Endodermal cell (in vitro differentiated cells): ENCODE measurements at regions not wholly inside any gene's neighbourhood (a gene's known extent, or its start where the extent isn't known, plus 50 kb on each side); places are given as distances from the start of the nearest gene placed in this dataset.

Source experiments
- DNase-seq: peaks from one replicate; pipeline ENCODE4 v3.0.0-alpha.2; 2017
- H3K27ac ChIP-seq: 2 replicates; pipeline ENCODE4 v1.5.1; 2013; ENCODE audit warnings: mild to moderate bottlenecking, low read depth, low read length, moderate library complexity
- H3K27me3 ChIP-seq: 2 replicates; pipeline ENCODE4 v1.6.1; 2013; ENCODE audit warnings: mild to moderate bottlenecking, low read length, moderate library complexity; ENCODE audit not compliant: insufficient read depth, control insufficient read depth, poor library complexity, severe bottlenecking
- H3K36me3 ChIP-seq: 2 replicates; pipeline ENCODE4 v1.7.0; 2013; ENCODE audit warnings: mild to moderate bottlenecking, low read length, moderate library complexity; ENCODE audit not compliant: control insufficient read depth, insufficient read depth
- H3K4me1 ChIP-seq: one replicate; pipeline ENCODE4 v1.7.0; 2013; ENCODE audit warnings: low read length; ENCODE audit not compliant: control insufficient read depth, insufficient read depth
- H3K4me3 ChIP-seq: 2 replicates; pipeline ENCODE4 v1.5.1; 2013; ENCODE audit warnings: mild to moderate bottlenecking, low read length, moderate library complexity
- H3K9ac ChIP-seq: 2 replicates; pipeline ENCODE4 v1.6.1; 2013; ENCODE audit warnings: mild to moderate bottlenecking, low read length, moderate library complexity; ENCODE audit not compliant: poor library complexity, severe bottlenecking; ENCODE audit errors: extremely low read depth
- H3K9me3 ChIP-seq: 2 replicates; pipeline ENCODE4 v1.6.1; 2013; ENCODE audit warnings: mild to moderate bottlenecking, low read length, moderate library complexity; ENCODE audit not compliant: control insufficient read depth
- H3K27ac Mint-ChIP-seq: 2 replicates; pipeline ENCODE4 v1.8.0; 2020; ENCODE audit warnings: mixed read lengths
- H3K27me3 Mint-ChIP-seq: 2 replicates; pipeline ENCODE4 v1.8.0; 2021; ENCODE audit warnings: mild to moderate bottlenecking, mixed read lengths; ENCODE audit not compliant: insufficient read depth
- H3K36me3 Mint-ChIP-seq: 2 replicates; pipeline ENCODE4 v1.8.0; 2020; ENCODE audit warnings: low read depth, mixed read lengths
- H3K4me1 Mint-ChIP-seq: 2 replicates; pipeline ENCODE4 v1.8.0; 2020; ENCODE audit warnings: mixed read lengths
- H3K4me3 Mint-ChIP-seq: 2 replicates; pipeline ENCODE4 v1.8.0; 2020; ENCODE audit warnings: mild to moderate bottlenecking, moderate library complexity, mixed read lengths
- H3K9me3 Mint-ChIP-seq: 2 replicates; pipeline ENCODE4 v1.8.0; 2020; ENCODE audit warnings: mild to moderate bottlenecking, mixed read lengths
- WGBS, 2 experiments: methylation state at CpG; one replicate each; pipeline versions ENCODE4 v1.1.5 to v1.1.7; 2013; ENCODE audit warnings: missing lambda C conversion rate in 2 of 2, mixed read lengths in 1 of 2; ENCODE audit not compliant: insufficient coverage in 1 of 2, insufficient read length in 1 of 2; 5-methylcytosine and 5-hydroxymethylcytosine counted together
- TF ChIP-seq, protein P1 (sequence below): fragments of 200-600 bp; sonication (generic); conservative IDR thresholded peaks from 2 replicates; pipeline ENCODE4 v1.5.0; 2021; ENCODE audit warnings: antibody characterized with exemption, mild to moderate bottlenecking

DNA sequence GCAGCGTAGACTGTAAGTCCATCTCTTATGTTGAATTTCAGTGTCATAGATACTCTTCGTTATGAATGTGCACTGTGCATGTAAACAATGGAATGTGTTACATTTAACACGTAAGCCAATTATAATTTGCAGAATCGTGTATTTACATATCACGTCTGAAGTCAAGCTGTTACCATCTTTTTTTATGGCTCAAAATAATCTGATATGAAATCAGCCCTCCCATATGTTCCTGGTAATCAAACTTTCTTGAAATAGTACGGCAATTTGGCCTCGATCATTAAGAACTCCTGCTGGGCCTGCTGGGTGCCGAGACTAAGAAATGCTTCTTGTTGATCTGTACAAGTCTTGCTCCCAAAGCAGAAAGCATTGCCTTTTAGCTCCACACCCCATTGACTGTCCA is 89.6 kb upstream of the DOK5 start:
- Histone ChIP-seq H3K4me3 (peak overlapping the region; percentile 6), H3K9me3 (no peaks in the 10 kb centered on the region), H3K36me3 (no peaks in the 10 kb centered on the region), H3K27me3 (no peaks in the 10 kb centered on the region), H3K27ac (no peak overlapping the region), H3K4me1 (peaks cover 20% of the 10 kb centered on the region), H3K9ac (no peak overlapping the region)
- Mint-ChIP-seq H3K4me3 (no peak overlapping the region), H3K27me3 (no peaks in the 10 kb centered on the region), H3K9me3 (no peaks in the 10 kb centered on the region), H3K4me1 (peaks cover 35% of the 10 kb centered on the region), H3K36me3 (no peaks in the 10 kb centered on the region), H3K27ac (no peak overlapping the region)
- no peak for DNase-seq
- TF ChIP-seq, protein P1, sequence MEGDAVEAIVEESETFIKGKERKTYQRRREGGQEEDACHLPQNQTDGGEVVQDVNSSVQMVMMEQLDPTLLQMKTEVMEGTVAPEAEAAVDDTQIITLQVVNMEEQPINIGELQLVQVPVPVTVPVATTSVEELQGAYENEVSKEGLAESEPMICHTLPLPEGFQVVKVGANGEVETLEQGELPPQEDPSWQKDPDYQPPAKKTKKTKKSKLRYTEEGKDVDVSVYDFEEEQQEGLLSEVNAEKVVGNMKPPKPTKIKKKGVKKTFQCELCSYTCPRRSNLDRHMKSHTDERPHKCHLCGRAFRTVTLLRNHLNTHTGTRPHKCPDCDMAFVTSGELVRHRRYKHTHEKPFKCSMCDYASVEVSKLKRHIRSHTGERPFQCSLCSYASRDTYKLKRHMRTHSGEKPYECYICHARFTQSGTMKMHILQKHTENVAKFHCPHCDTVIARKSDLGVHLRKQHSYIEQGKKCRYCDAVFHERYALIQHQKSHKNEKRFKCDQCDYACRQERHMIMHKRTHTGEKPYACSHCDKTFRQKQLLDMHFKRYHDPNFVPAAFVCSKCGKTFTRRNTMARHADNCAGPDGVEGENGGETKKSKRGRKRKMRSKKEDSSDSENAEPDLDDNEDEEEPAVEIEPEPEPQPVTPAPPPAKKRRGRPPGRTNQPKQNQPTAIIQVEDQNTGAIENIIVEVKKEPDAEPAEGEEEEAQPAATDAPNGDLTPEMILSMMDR, result no peak
- 92 to 94% methylated on average over 7 to 8 of the region's 8 CpGs for WGBS, 2 experiments

DNA sequence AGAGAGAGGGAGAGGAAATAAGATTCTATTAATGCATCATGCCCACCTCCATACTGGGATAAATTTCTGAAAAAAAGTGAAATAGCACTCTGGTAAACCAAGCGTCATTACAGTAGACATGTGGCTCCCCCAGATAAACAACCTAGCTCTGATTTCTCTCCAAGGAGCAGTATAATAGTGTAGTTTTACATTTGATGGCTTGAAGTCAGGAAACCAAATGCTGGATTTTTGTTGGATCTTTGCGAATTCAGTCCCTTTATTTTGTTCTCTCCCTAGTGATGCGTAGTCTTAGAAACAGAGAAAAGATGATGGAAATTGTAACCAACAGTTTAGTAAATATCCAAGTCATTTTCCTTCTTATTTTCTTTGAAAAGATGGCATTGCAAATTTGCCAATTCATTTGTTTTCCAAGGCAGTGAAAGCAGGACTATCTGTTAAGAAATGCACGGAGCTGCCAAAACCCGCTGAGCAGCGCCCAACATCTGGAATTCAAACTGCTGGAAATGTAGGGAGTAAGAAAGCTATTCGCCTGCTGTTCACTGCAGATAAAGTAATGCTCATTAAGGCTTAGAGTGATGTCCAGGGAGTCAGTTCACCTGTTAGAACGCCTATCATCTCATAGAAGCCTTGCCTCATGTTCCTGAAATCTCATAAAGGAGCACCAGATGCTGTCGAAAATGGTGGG is 85.7 kb upstream of the DOK5 start:
- H3K4me1 Mint-ChIP-seq, result peaks cover 17% of the 10 kb centered on the region
- H3K9me3 ChIP-seq, result no peaks in the 10 kb centered on the region
- H3K36me3 ChIP-seq, result no peaks in the 10 kb centered on the region
- no peak overlapping the region for H3K4me3 ChIP-seq
- WGBS, 2 experiments, result 92 to 98% methylated on average over 8 to 9 of the region's 9 CpGs
- H3K9me3 Mint-ChIP-seq, result no peaks in the 10 kb centered on the region
- no peak for DNase-seq
- H3K4me1 ChIP-seq, result peaks cover 9% of the 10 kb centered on the region
- no peaks in the 10 kb centered on the region for H3K36me3 Mint-ChIP-seq
- TF ChIP-seq, protein P1, result no peak
- no peaks in the 10 kb centered on the region for H3K27me3 ChIP-seq
- no peaks in the 10 kb centered on the region for H3K27me3 Mint-ChIP-seq
- H3K27ac Mint-ChIP-seq, result no peak overlapping the region
- H3K27ac ChIP-seq, result no peak overlapping the region
- no peak overlapping the region for H3K9ac ChIP-seq
- H3K4me3 Mint-ChIP-seq, result no peak overlapping the region

DNA sequence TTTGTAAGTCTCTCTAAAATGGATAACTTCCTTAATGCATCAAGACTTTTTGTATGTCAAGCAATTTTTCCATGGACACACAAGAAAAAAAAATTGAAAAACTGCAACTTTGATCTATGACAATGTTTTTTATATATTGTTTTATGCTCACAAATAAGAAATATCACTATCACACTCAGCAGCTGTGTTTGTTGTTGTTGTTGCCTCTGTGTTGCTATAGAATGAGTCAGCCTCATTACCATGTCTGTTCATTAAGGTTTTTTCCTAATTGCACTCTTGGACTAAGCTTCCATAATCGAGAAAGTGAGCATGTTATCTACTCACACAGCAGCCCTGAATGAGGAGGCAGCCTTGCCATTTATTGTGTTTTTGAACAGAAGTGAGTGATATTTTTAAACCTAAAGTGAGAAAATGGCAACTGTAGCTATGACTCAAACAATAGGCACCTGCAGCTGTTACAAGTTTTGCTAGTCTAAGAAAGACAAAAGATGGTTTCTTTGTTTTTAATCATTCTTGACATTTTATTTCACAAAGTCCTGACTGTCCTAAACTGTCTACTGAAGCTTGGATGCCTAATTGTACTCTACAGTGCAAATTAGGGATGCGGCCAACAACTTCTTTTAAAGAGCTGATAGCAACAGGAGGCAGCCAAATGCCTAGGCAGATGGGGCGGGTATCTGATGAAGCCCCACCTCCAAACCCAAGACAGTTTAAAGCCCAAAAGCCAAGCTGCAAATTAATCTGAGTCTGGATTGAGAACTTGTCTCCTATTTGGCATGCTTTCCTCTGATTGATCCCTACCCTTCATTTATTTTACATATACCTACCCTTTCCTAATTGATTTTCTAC is 77.9 kb upstream of the DOK5 start:
- no peak overlapping the region for H3K9ac ChIP-seq
- TF ChIP-seq, protein P1, result no peak
- WGBS, 2 experiments, result 86% methylated on average over 3 of the region's 3 CpGs; no CpG with 5 or more reads in 1 of the 2 experiments
- H3K4me3 ChIP-seq, result no peak overlapping the region
- Mint-ChIP-seq H3K4me1 (no peaks in the 10 kb centered on the region), H3K9me3 (no peaks in the 10 kb centered on the region), H3K27ac (no peak overlapping the region), H3K4me3 (no peak overlapping the region), H3K27me3 (no peaks in the 10 kb centered on the region), H3K36me3 (no peaks in the 10 kb centered on the region)
- H3K36me3 ChIP-seq, result no peaks in the 10 kb centered on the region
- no peaks in the 10 kb centered on the region for H3K27me3 ChIP-seq
- no peak overlapping the region for H3K27ac ChIP-seq
- no peak for DNase-seq
- H3K9me3 ChIP-seq, result no peaks in the 10 kb centered on the region
- H3K4me1 ChIP-seq, result no peaks in the 10 kb centered on the region
